ENCODE measurements at regions not wholly inside any gene's neighbourhood (a gene's known extent, or its start where the extent isn't known, plus 50 kb on each side); places are given as distances from the start of the nearest gene placed in this dataset.

DNA sequence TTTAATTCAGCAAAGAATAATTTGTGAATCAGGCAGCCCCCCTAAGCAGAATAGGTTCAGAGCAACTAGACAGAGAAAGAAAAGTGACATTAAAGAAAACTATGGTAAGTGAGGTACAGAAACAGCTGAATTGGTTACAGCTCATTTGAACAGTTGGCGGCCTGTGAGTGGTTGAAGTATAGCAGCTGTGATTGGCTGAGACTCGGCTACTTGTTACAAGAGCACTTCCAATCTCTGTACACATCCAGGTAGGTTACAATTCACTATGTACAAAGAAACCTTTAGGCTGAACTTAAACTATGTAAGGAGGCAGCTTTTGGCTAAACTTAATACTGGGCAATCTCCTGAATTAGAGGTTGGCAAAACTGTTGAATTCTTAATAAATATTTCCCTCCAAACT is 171.1 kb upstream of the LHX8 start:
- no peak for TF ChIP-seq POLR2AphosphoS5 (IDR thresholded peaks at IDR 0.05; ENCODE audit: low read depth)
- TF ChIP-seq, protein P1, sequence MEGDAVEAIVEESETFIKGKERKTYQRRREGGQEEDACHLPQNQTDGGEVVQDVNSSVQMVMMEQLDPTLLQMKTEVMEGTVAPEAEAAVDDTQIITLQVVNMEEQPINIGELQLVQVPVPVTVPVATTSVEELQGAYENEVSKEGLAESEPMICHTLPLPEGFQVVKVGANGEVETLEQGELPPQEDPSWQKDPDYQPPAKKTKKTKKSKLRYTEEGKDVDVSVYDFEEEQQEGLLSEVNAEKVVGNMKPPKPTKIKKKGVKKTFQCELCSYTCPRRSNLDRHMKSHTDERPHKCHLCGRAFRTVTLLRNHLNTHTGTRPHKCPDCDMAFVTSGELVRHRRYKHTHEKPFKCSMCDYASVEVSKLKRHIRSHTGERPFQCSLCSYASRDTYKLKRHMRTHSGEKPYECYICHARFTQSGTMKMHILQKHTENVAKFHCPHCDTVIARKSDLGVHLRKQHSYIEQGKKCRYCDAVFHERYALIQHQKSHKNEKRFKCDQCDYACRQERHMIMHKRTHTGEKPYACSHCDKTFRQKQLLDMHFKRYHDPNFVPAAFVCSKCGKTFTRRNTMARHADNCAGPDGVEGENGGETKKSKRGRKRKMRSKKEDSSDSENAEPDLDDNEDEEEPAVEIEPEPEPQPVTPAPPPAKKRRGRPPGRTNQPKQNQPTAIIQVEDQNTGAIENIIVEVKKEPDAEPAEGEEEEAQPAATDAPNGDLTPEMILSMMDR (conservative IDR thresholded peaks at IDR 0.05; ENCODE audit: low read depth in 2 of 2): no peak
- no peak for TF ChIP-seq EZH2 (IDR thresholded peaks at IDR 0.05; ENCODE audit: low read depth, unreplicated experiment)
